K562 (cell line): ENCODE measurements at regions not wholly inside any gene's neighbourhood (a gene's known extent, or its start where the extent isn't known, plus 50 kb on each side); places are given as distances from the start of the nearest gene placed in this dataset.

Source experiments
- ATAC-seq: fragments of 200-7000 bp; cut with Tn5 transposase; 3 replicates; pipeline ENCODE4 v1.9.1; 2020; ENCODE audit warnings: moderate library complexity
- BruUV-seq: library from RNA; stranded (reverse); fragments of 400-500 nt; replicated peaks from 2 replicates; lab custom pipeline; 2021; lab: Mats Ljungman, UMichigan
- CTCF ChIA-PET: fragments of 300-600 bp; formaldehyde crosslinking; extraction: SDS; loops from one replicate; lab custom pipeline; 2021; ENCODE audit warnings: low intra/inter-chr PET ratio; lab: Yijun Ruan, JAX
- POLR2A ChIA-PET: fragments of 300-600, 350-650 bp; sonication (Branson Sonifier 250); formaldehyde crosslinking; extraction: SDS; loops from one replicate; lab custom pipeline; 2021; ENCODE audit warnings: antibody characterized with exemption, inconsistent platforms; lab: Yijun Ruan, JAX
- DNase-seq, 4 experiments: peaks; one replicate each; pipeline versions ENCODE4 v3.0.0 to v3.0.0-alpha.2; 2011 to 2018; ENCODE audit warnings: low spot score in 3 of 4, mixed read lengths in 3 of 4; ENCODE audit errors: extremely low read depth in 1 of 4
- FAIRE-seq: peaks from 2 replicates; lab custom pipeline; 2011; peaks lifted over from hg19 to GRCh38; lab: Jason Lieb, UNC
- H2AFZ ChIP-seq: 2 replicates; pipeline ENCODE4 v1.6.0; 2011; ENCODE audit warnings: low read depth, low read length, control low read depth, inconsistent platforms
- H3K27ac ChIP-seq: fragments of 200-600 bp; 3 replicates; pipeline ENCODE4 v1.8.0; 2011; ENCODE audit warnings: low read depth, mild to moderate bottlenecking, control low read depth, inconsistent platforms, low read length, moderate library complexity, mixed read lengths; ENCODE audit errors: extremely low read depth
- H3K27me3 ChIP-seq, 2 experiments: fragments of 300-600 bp in 1 of 2; 2 replicates in 1 of 2; 3 replicates in 1 of 2; pipeline versions ENCODE4 v1.6.0 to v1.8.0; 2011; ENCODE audit warnings: inconsistent platforms in 2 of 2, low read length in 2 of 2, mild to moderate bottlenecking in 1 of 2, mixed read lengths in 1 of 2, moderate library complexity in 1 of 2; ENCODE audit not compliant: control insufficient read depth in 2 of 2, insufficient read depth in 2 of 2
- H3K36me3 ChIP-seq: fragments of 300-600 bp; 3 replicates; pipeline ENCODE4 v1.8.0; 2011; ENCODE audit warnings: mild to moderate bottlenecking, low read length, inconsistent platforms; ENCODE audit not compliant: control insufficient read depth, insufficient read depth
- H3K4me1 ChIP-seq, 2 experiments: fragments of 200-600 bp in 1 of 2; replicated peaks in 1 of 2; 2 replicates in 1 of 2; 3 replicates in 1 of 2; pipeline versions ENCODE4 v1.5.1 to v1.8.0; 2011; ENCODE audit warnings: inconsistent platforms in 2 of 2, low read length in 2 of 2, mild to moderate bottlenecking in 1 of 2, mixed read lengths in 1 of 2, moderate library complexity in 1 of 2; ENCODE audit not compliant: control insufficient read depth in 2 of 2, insufficient read depth in 2 of 2
- H3K4me2 ChIP-seq: 2 replicates; pipeline ENCODE4 v1.6.1; 2011; ENCODE audit warnings: low read length, control low read depth, inconsistent platforms, mixed read lengths; ENCODE audit not compliant: insufficient read depth
- H3K4me3 ChIP-seq: fragments of 200-600 bp; sonication (generic), shearing (Covaris generic); 2 replicates; pipeline ENCODE4 v1.5.1; 2016; ENCODE audit warnings: control low read depth, inconsistent platforms
- H3K79me2 ChIP-seq: fragments of 200-600 bp; 3 replicates; pipeline ENCODE4 v1.8.0; 2011; ENCODE audit warnings: low read length, inconsistent platforms; ENCODE audit not compliant: control insufficient read depth, insufficient read depth
- H3K9ac ChIP-seq, 2 experiments: 2 replicates each; pipeline versions ENCODE4 v1.6.0 to v1.6.1; 2011; ENCODE audit warnings: low read depth in 2 of 2, low read length in 2 of 2, control low read depth in 1 of 2, inconsistent platforms in 1 of 2, mild to moderate bottlenecking in 1 of 2, mixed read lengths in 1 of 2; ENCODE audit not compliant: insufficient read depth in 1 of 2
- H3K9me1 ChIP-seq: one replicate; pipeline ENCODE4 v1.6.0; 2011; ENCODE audit warnings: inconsistent platforms, mild to moderate bottlenecking, low read length, moderate library complexity; ENCODE audit not compliant: control insufficient read depth, insufficient read depth
- H3K9me3 ChIP-seq: replicated peaks from 2 replicates; pipeline ENCODE4 v1.5.1; 2011; ENCODE audit warnings: low read depth, low read length, inconsistent platforms; ENCODE audit not compliant: control insufficient read depth, insufficient read depth
- H4K20me1 ChIP-seq: replicated peaks from 2 replicates; pipeline ENCODE4 v1.6.1; 2011; ENCODE audit warnings: low read length, inconsistent platforms, mixed read lengths; ENCODE audit not compliant: control insufficient read depth, insufficient read depth
- ATF7 ChIP-seq: fragments of 450-650 bp; IDR thresholded peaks from 2 replicates; pipeline ENCODE4 v1.7.1; 2014; ENCODE audit warnings: mild to moderate bottlenecking, moderate library complexity
- EWSR1 ChIP-seq: fragments of 450-650 bp; IDR thresholded peaks from 2 replicates; pipeline ENCODE4 v1.6.1; 2018; ENCODE audit warnings: borderline replicate concordance, mild to moderate bottlenecking, low read depth, moderate library complexity; ENCODE audit not compliant: partially characterized antibody
- HDAC6 ChIP-seq: IDR thresholded peaks from 2 replicates; pipeline ENCODE4 v1.6.1; 2012; ENCODE audit warnings: low read depth, mild to moderate bottlenecking, control low read depth, inconsistent platforms, low read length, moderate library complexity
- MAFF ChIP-seq: IDR thresholded peaks from 2 replicates; pipeline ENCODE4 v1.6.1; 2012; ENCODE audit warnings: low read length, improper control_type of control experiment
- SIN3B ChIP-seq: fragments of 450-650 bp; IDR thresholded peaks from 2 replicates; pipeline ENCODE4 v1.6.1; 2017; ENCODE audit warnings: low read depth, mild to moderate bottlenecking, moderate library complexity
- SMAD1 ChIP-seq: fragments of 150-350 bp; IDR thresholded peaks from 2 replicates; pipeline ENCODE4 v1.6.1; 2014; ENCODE audit warnings: low read length, low read depth; ENCODE audit not compliant: partially characterized antibody
- ZNF311 ChIP-seq: fragments of 250-450 bp; sonication (Bioruptor Pico); IDR thresholded peaks from 2 replicates; pipeline ENCODE4 v1.4.0; 2020; ENCODE audit warnings: mild to moderate bottlenecking, moderate library complexity
- ZNF583 ChIP-seq: fragments of 250-450 bp; sonication (Bioruptor Pico); IDR thresholded peaks from 2 replicates; pipeline ENCODE4 v1.4.0; 2020
- ZNF780A ChIP-seq: fragments of 250-450 bp; sonication (Bioruptor Pico); IDR thresholded peaks from 2 replicates; pipeline ENCODE4 v1.5.0; 2021; ENCODE audit warnings: mild to moderate bottlenecking
- ZNF830 ChIP-seq: fragments of 250-450 bp; sonication (Bioruptor Pico); IDR thresholded peaks from 2 replicates; pipeline ENCODE4 v1.5.0; 2021; ENCODE audit warnings: mild to moderate bottlenecking
- WGBS: fragments of 100-300 bp; shearing (Covaris generic); methylation state at CpG from one replicate; pipeline ENCODE4 v1.1.6; 2016; ENCODE audit warnings: low coverage, mixed read lengths; ENCODE audit not compliant: insufficient coverage; ENCODE audit errors: missing lambda C conversion rate; 5-methylcytosine and 5-hydroxymethylcytosine counted together
- in situ Hi-C: fragments of 300-500 bp; cut with MboI; formaldehyde crosslinking; loops from 4 replicates; pipeline ENCODE4 v1.15.0; 2018; ENCODE audit warnings: inconsistent platforms, mixed read lengths
- intact Hi-C: fragments of 100-400 bp; cut with micrococcal nuclease; formaldehyde crosslinking; loops from 2 replicates; pipeline ENCODE4 v1.14.2; 2022
- TF ChIP-seq, protein P1 (sequence below), 3 experiments: fragments of 200-800 bp in 1 of 3; sonication (Bioruptor generic) in 1 of 3; sonication (generic) in 1 of 3; formaldehyde crosslinking in 1 of 3; IDR thresholded peaks; 2 replicates each; pipeline versions ENCODE4 v1.6.1 to v1.8.0; 2016 to 2022; ENCODE audit warnings: mild to moderate bottlenecking in 2 of 3, missing compliant biosample characterization in 2 of 3, missing genetic modification characterization in 2 of 3, missing genetic modification reagents in 1 of 3

DNA sequence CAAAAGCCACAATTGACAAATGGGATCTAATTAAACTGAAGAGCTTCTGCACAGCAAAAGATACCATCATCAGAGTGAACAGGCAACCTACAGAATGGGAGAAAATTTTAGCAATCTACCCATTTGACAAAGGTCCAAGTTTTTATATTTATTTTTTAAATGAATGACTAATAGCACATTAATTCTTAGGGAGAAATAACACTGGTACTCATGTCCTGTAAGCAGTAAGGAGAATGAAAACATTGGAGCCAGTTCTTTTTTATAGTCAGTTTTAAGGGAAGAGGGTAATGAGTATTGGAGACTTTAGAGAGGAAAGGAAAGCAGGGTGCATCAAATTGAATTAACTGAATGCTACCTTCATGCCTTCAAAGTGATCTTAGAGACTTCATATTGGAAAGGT, 404.7 kb upstream of the TGFBR2 start:
- H3K9ac ChIP-seq, result no peak overlapping the region
- H3K9me3 ChIP-seq, result no peaks in the 10 kb centered on the region; the same call in 1 of the 2 replicates
- in situ Hi-C loops, result no loop called here
- no peak overlapping the region for H3K4me2 ChIP-seq
- no peak overlapping the region for H3K27ac ChIP-seq
- DNase-seq (no peak), FAIRE-seq (no peak), ATAC-seq (no peak)
- H3K36me3 ChIP-seq, result no peaks in the 10 kb centered on the region
- no peaks in the 10 kb centered on the region for H3K27me3 ChIP-seq
- intact Hi-C loops, result no loop called here
- H3K4me3 ChIP-seq, result no peak overlapping the region
- H3K4me1 ChIP-seq, result no peaks in the 10 kb centered on the region
- CTCF ChIA-PET, result no interaction called here
- H2AFZ ChIP-seq, result no peak overlapping the region
- TF ChIP-seq ZNF583, result no peak
- TF ChIP-seq HDAC6, result no peak
- no peak for TF ChIP-seq ZNF780A (CRISPR knock-in tag)
- no peak for TF ChIP-seq SIN3B
- TF ChIP-seq MAFF, result no peak
- TF ChIP-seq, protein P1, sequence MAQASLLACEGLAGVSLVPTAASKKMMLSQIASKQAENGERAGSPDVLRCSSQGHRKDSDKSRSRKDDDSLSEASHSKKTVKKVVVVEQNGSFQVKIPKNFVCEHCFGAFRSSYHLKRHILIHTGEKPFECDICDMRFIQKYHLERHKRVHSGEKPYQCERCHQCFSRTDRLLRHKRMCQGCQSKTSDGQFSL (CRISPR knock-in tag; IDR thresholded peaks at IDR 0.05), result no peak
- TF ChIP-seq, protein P1 (tag; IDR thresholded peaks at IDR 0.05), result no peak
- POLR2A ChIA-PET, result no interaction called here
- H3K79me2 ChIP-seq, result no peaks in the 10 kb centered on the region
- BruUV-seq, result no TSS peak
- no peaks in the 10 kb centered on the region for H3K9me1 ChIP-seq
- H4K20me1 ChIP-seq, result no peaks in the 10 kb centered on the region

- FAIRE-seq, result no peak
- no peaks in the 10 kb centered on the region for H3K9me3 ChIP-seq
Measured at GRCh38 chr3:30203301-30203700, 403.1 kb upstream of the TGFBR2 start.

More at GRCh38 chr3:30203301-30203700, 403.1 kb upstream of the TGFBR2 start:
- H3K27me3 ChIP-seq, result no peaks in the 10 kb centered on the region
- no peak overlapping the region for H3K27ac ChIP-seq
- no peaks in the 10 kb centered on the region for H4K20me1 ChIP-seq
- DNase-seq (no peak), ATAC-seq (no peak)
- H3K79me2 ChIP-seq, result no peaks in the 10 kb centered on the region
- no peak overlapping the region for H3K9ac ChIP-seq
- in situ Hi-C loops (no loop called here), intact Hi-C loops (no loop called here)
- no peaks in the 10 kb centered on the region for H3K36me3 ChIP-seq
- no peak overlapping the region for H3K4me2 ChIP-seq
- ChIA-PET POLR2A (no interaction called here), CTCF (no interaction called here)
- no peaks in the 10 kb centered on the region for H3K9me1 ChIP-seq
- H3K4me3 ChIP-seq, result no peak overlapping the region
- BruUV-seq, result no TSS peak
- H3K4me1 ChIP-seq, result no peaks in the 10 kb centered on the region
- WGBS, result 0% methylated on average over 2 of the region's 2 CpGs
- no peak overlapping the region for H2AFZ ChIP-seq
- no peak for TF ChIP-seq ZNF583
- 0 out of 2 replicates have a peak, but pooled peaks have one; percentile 34 for TF ChIP-seq ZNF311 (CRISPR knock-in tag)
- TF ChIP-seq ATF7, result no peak
- no peak for TF ChIP-seq EWSR1
- no peak for TF ChIP-seq SMAD1
- no peak for TF ChIP-seq ZNF830 (CRISPR knock-in tag)
